ENCODE measurements at regions not wholly inside any gene's neighbourhood (a gene's known extent, or its start where the extent isn't known, plus 50 kb on each side); places are given as distances from the start of the nearest gene placed in this dataset.
"Not testable (repeated sequence)": the region's sequence is repeated elsewhere in the genome, so short reads cannot be mapped to it uniquely, and the experiment has no call there.

- intact Hi-C loops (cut with DNase I): no loop called here
- H3K4me1 ChIP-seq: no peaks in the 10 kb centered on the region
- TF ChIP-seq EP300 (IDR thresholded peaks at IDR 0.05) (no peak), CTCF (IDR thresholded peaks at IDR 0.05) (no peak), POLR2AphosphoS5 (IDR thresholded peaks at IDR 0.05) (no peak), POLR2A (IDR thresholded peaks at IDR 0.05) (no peak)
- no peak for DNase-seq
- H3K27ac ChIP-seq: no peak overlapping the region
- WGBS, 2 donors: 90 to 97% methylated on average over 1 of the region's 1 CpG
- H3K4me3 ChIP-seq: no peak overlapping the region
- H3K36me3 ChIP-seq: no peaks in the 10 kb centered on the region
- no peaks in the 10 kb centered on the region for H3K27me3 ChIP-seq
- H3K9me3 ChIP-seq: no peaks in the 10 kb centered on the region
Measured at GRCh38 chr1:101131239-101131843, 105.5 kb upstream of the S1PR1 start.

GRCh38 chr1:101130673-101131072 lies 105.1 kb upstream of the DPH5 start:
- Histone ChIP-seq H3K36me3 (no peaks in the 10 kb centered on the region), H3K27me3 (no peaks in the 10 kb centered on the region), H3K27ac (no peak overlapping the region), H3K9me3 (no peaks in the 10 kb centered on the region), H3K4me1 (no peaks in the 10 kb centered on the region), H3K4me3 (no peak overlapping the region)
- WGBS, 2 donors: 85 to 88% methylated on average over 6 of the region's 6 CpGs
- intact Hi-C loops (cut with DNase I): no loop called here
- no peak for TF ChIP-seq EP300 (IDR thresholded peaks at IDR 0.05)
- no peak for TF ChIP-seq POLR2AphosphoS5 (IDR thresholded peaks at IDR 0.05)
- TF ChIP-seq CTCF (IDR thresholded peaks at IDR 0.05): no peak
- TF ChIP-seq POLR2A (IDR thresholded peaks at IDR 0.05): no peak
- DNase-seq: no peak

- Histone ChIP-seq H3K9me3 (no peaks in the 10 kb centered on the region), H3K27me3 (no peaks in the 10 kb centered on the region), H3K27ac (no peak overlapping the region), H3K4me1 (no peaks in the 10 kb centered on the region), H3K36me3 (no peaks in the 10 kb centered on the region), H3K4me3 (no peak overlapping the region)
- TF ChIP-seq CTCF (IDR thresholded peaks at IDR 0.05) (no peak), POLR2AphosphoS5 (IDR thresholded peaks at IDR 0.05) (no peak), EP300 (IDR thresholded peaks at IDR 0.05) (no peak), POLR2A (IDR thresholded peaks at IDR 0.05) (no peak)
- DNase-seq: no peak
- intact Hi-C loops (cut with DNase I): no loop called here
Measured at GRCh38 chr1:101128846-101129245, 103.3 kb upstream of the DPH5 start.

- Histone ChIP-seq H3K4me3 (no peak overlapping the region), H3K9me3 (no peaks in the 10 kb centered on the region), H3K27ac (no peak overlapping the region), H3K36me3 (no peaks in the 10 kb centered on the region), H3K4me1 (no peaks in the 10 kb centered on the region), H3K27me3 (no peaks in the 10 kb centered on the region)
- TF ChIP-seq CTCF (IDR thresholded peaks at IDR 0.05) (no peak), EP300 (IDR thresholded peaks at IDR 0.05) (no peak), POLR2A (IDR thresholded peaks at IDR 0.05) (no peak), POLR2AphosphoS5 (IDR thresholded peaks at IDR 0.05) (no peak)
- intact Hi-C loops (cut with DNase I): no loop called here
- 17 to 27% methylated on average over 3 of the region's 3 CpGs for WGBS, 2 donors
- DNase-seq: no peak
Measured at GRCh38 chr1:101128211-101128727, 102.7 kb upstream of the DPH5 start.

GRCh38 chr1:101124405-101124804 lies 98.8 kb upstream of the DPH5 start:
- Histone ChIP-seq H3K27me3 (no peaks in the 10 kb centered on the region), H3K4me3 (no peak overlapping the region), H3K9me3 (no peaks in the 10 kb centered on the region), H3K36me3 (no peaks in the 10 kb centered on the region), H3K4me1 (no peaks in the 10 kb centered on the region), H3K27ac (no peak overlapping the region)
- intact Hi-C loops (cut with DNase I): no loop called here
- TF ChIP-seq POLR2AphosphoS5 (IDR thresholded peaks at IDR 0.05) (no peak), CTCF (IDR thresholded peaks at IDR 0.05) (no peak), EP300 (IDR thresholded peaks at IDR 0.05) (no peak), POLR2A (IDR thresholded peaks at IDR 0.05) (no peak)
- no peak for DNase-seq
- 76 to 89% methylated on average over 2 of the region's 2 CpGs for WGBS, 2 donors

- WGBS, 2 donors: 75 to 92% methylated on average over 4 of the region's 4 CpGs
- DNase-seq; H3K4me3 ChIP-seq; H3K36me3 ChIP-seq; H3K27me3 ChIP-seq; intact Hi-C loops (cut with DNase I); H3K4me1 ChIP-seq; H3K27ac ChIP-seq; H3K9me3 ChIP-seq: not testable (repeated sequence)
Measured at GRCh38 chr1:101123904-101124303, 98.3 kb upstream of the DPH5 start.

Data from sigmoid colon (tissue), 6 donors.